AG04450 (cell line): ENCODE measurements at regions not wholly inside any gene's neighbourhood (a gene's known extent, or its start where the extent isn't known, plus 50 kb on each side); places are given as distances from the start of the nearest gene placed in this dataset.
"Not testable (repeated sequence)": the region's sequence is repeated elsewhere in the genome, so short reads cannot be mapped to it uniquely, and the experiment has no call there.

Experiments
- CTCF ChIA-PET: fragments of 300-600, 350-600 bp; formaldehyde crosslinking; extraction: SDS; loops from one replicate; lab custom pipeline; 2022; ENCODE audit warnings: antibody characterized with exemption, inconsistent platforms; lab: Charles Lee
- POLR2A ChIA-PET: fragments of 350-600 bp; formaldehyde crosslinking; extraction: SDS; loops from one replicate; lab custom pipeline; 2021; ENCODE audit warnings: antibody characterized with exemption, inconsistent platforms; lab: Yijun Ruan, JAX
- DNase-seq: peaks from one replicate; pipeline ENCODE4 v3.0.0-alpha.2; 2011; ENCODE audit warnings: low read depth, low spot score
- H3K27ac ChIP-seq: one replicate; pipeline ENCODE4 v1.5.1; 2012; ENCODE audit warnings: low read depth, low read length, control low read depth
- H3K27me3 ChIP-seq: one replicate; pipeline ENCODE4 v1.6.0; 2012; ENCODE audit warnings: low read length; ENCODE audit not compliant: control insufficient read depth, insufficient read depth
- H3K4me3 ChIP-seq: 2 replicates; pipeline ENCODE4 v1.5.1; 2011; ENCODE audit warnings: mild to moderate bottlenecking, low read depth, low read length, control low read depth
- H3K9me3 ChIP-seq: 2 replicates; pipeline ENCODE4 v1.5.1; 2012; ENCODE audit warnings: low read length; ENCODE audit not compliant: control insufficient read depth, insufficient read depth
- CTCF ChIP-seq: IDR thresholded peaks from 2 replicates; pipeline ENCODE4 v1.5.1; 2011; ENCODE audit warnings: low read depth, low read length, control low read depth, inconsistent platforms

- ChIA-PET CTCF (no interaction called here), POLR2A (no interaction called here)
- TF ChIP-seq CTCF, result no peak
- DNase-seq, result no peak
- Histone ChIP-seq H3K4me3 (no peak overlapping the region), H3K9me3 (no peaks in the 10 kb centered on the region), H3K27ac (no peak overlapping the region), H3K27me3 (no peaks in the 10 kb centered on the region)
Measured at GRCh38 chr6:137389150-137389704, 105.0 kb downstream of the OLIG3 start.

GRCh38 chr6:137387096-137387764, 107.0 kb downstream of the OLIG3 start:
- POLR2A ChIA-PET, result no interaction called here
- CTCF ChIA-PET, result no interaction called here

GRCh38 chr6:137383287-137383686, 110.9 kb downstream of the OLIG3 start:
- POLR2A ChIA-PET, H3K4me3 ChIP-seq, H3K9me3 ChIP-seq, H3K27ac ChIP-seq, CTCF ChIA-PET, DNase-seq, H3K27me3 ChIP-seq: not testable (repeated sequence)

More at GRCh38 chr6:137387096-137387764, 107.0 kb downstream of the OLIG3 start:
- H3K9me3 ChIP-seq, result no peaks in the 10 kb centered on the region
- no peak overlapping the region for H3K4me3 ChIP-seq
- no peak for DNase-seq
- H3K27me3 ChIP-seq, result no peaks in the 10 kb centered on the region
- no peak for TF ChIP-seq CTCF
- no peak overlapping the region for H3K27ac ChIP-seq

GRCh38 chr6:137378090-137378369, 116.2 kb downstream of the OLIG3 start:
- TF ChIP-seq CTCF, result no peak
- no peaks in the 10 kb centered on the region; the same call in 1 of the 2 replicates for H3K9me3 ChIP-seq
- no peak overlapping the region for H3K27ac ChIP-seq
- DNase-seq, result no peak
- POLR2A ChIA-PET, result no interaction called here
- H3K27me3 ChIP-seq, result no peaks in the 10 kb centered on the region
- CTCF ChIA-PET, result interaction anchor here (0.6 kb wide), 1 partner anchor 64 kb away, joined by 5 read pairs; no protein-coding TSS in a partner anchor
- H3K4me3 ChIP-seq, result no peak overlapping the region

GRCh38 chr6:137373296-137373695, 120.9 kb downstream of the OLIG3 start:
- Histone ChIP-seq H3K27me3 (no peaks in the 10 kb centered on the region), H3K9me3 (no peaks in the 10 kb centered on the region; the same call in 1 of the 2 replicates), H3K27ac (no peak overlapping the region), H3K4me3 (no peak overlapping the region)
- no peak for DNase-seq
- no peak for TF ChIP-seq CTCF
- CTCF ChIA-PET, result interaction anchor here (0.9 kb wide), 1 partner anchor 493 kb away, joined by 3 read pairs; no protein-coding TSS in a partner anchor
- POLR2A ChIA-PET, result no interaction called here
